ENCODE measurements at regions not wholly inside any gene's neighbourhood (a gene's known extent, or its start where the extent isn't known, plus 50 kb on each side); places are given as distances from the start of the nearest gene placed in this dataset.
"Not testable (repeated sequence)": the region's sequence is repeated elsewhere in the genome, so short reads cannot be mapped to it uniquely, and the experiment has no call there.

- DNase-seq (ENCODE audit: low spot score) = no peak
These were observed 104.2 kb upstream of the ACBD5 start for GRCh38 chr10:27344568-27345454.

GRCh38 chr10:27341001-27341400, 100.4 kb upstream of the ACBD5 start:
- no peak for DNase-seq (ENCODE audit: low spot score)

- DNase-seq (ENCODE audit: low spot score) = not testable (repeated sequence)
These were observed 94.6 kb upstream of the ACBD5 start for GRCh38 chr10:27335246-27335645.

GRCh38 chr10:27330074-27330473, 89.5 kb upstream of the ACBD5 start:
- no peak for DNase-seq (ENCODE audit: low spot score)

- DNase-seq (ENCODE audit: low spot score) = no peak
These were observed 88.3 kb upstream of the ACBD5 start for GRCh38 chr10:27328946-27329345.

GRCh38 chr10:27326748-27327147, 86.2 kb upstream of the ACBD5 start:
- not testable (repeated sequence) for DNase-seq (ENCODE audit: low spot score)

GRCh38 chr10:27319752-27320431, 79.3 kb upstream of the ACBD5 start:
- DNase-seq (ENCODE audit: low spot score) = peak; percentile 19

- DNase-seq (ENCODE audit: low spot score) = not testable (repeated sequence)
These were observed 78.5 kb upstream of the ACBD5 start for GRCh38 chr10:27319139-27319538.

- not testable (repeated sequence) for DNase-seq (ENCODE audit: low spot score)
These were observed 74.5 kb upstream of the ACBD5 start for GRCh38 chr10:27315082-27315481.

- not testable (repeated sequence) for DNase-seq (ENCODE audit: low spot score)
These were observed 73.0 kb upstream of the ACBD5 start for GRCh38 chr10:27313586-27313985.

- no peak for DNase-seq (ENCODE audit: low spot score)
These were observed 72.3 kb upstream of the ACBD5 start for GRCh38 chr10:27312854-27313253.

- DNase-seq (ENCODE audit: low spot score) = not testable (repeated sequence)
These were observed 71.2 kb upstream of the ACBD5 start for GRCh38 chr10:27311809-27312208.

GRCh38 chr10:27298522-27298850, 57.9 kb upstream of the ACBD5 start:
- DNase-seq (ENCODE audit: low spot score) = not testable (repeated sequence)

- DNase-seq (ENCODE audit: low spot score) = no peak
These were observed 57.4 kb upstream of the ACBD5 start for GRCh38 chr10:27297844-27298521.

- not testable (repeated sequence) for DNase-seq (ENCODE audit: low spot score)
These were observed 55.7 kb upstream of the ACBD5 start for GRCh38 chr10:27296285-27296684.

- not testable (repeated sequence) for DNase-seq (ENCODE audit: low spot score)
These were observed 50.8 kb upstream of the ACBD5 start for GRCh38 chr10:27291253-27291895.
